ENCODE measurements at regions not wholly inside any gene's neighbourhood (a gene's known extent, or its start where the extent isn't known, plus 50 kb on each side); places are given as distances from the start of the nearest gene placed in this dataset.

DNA sequence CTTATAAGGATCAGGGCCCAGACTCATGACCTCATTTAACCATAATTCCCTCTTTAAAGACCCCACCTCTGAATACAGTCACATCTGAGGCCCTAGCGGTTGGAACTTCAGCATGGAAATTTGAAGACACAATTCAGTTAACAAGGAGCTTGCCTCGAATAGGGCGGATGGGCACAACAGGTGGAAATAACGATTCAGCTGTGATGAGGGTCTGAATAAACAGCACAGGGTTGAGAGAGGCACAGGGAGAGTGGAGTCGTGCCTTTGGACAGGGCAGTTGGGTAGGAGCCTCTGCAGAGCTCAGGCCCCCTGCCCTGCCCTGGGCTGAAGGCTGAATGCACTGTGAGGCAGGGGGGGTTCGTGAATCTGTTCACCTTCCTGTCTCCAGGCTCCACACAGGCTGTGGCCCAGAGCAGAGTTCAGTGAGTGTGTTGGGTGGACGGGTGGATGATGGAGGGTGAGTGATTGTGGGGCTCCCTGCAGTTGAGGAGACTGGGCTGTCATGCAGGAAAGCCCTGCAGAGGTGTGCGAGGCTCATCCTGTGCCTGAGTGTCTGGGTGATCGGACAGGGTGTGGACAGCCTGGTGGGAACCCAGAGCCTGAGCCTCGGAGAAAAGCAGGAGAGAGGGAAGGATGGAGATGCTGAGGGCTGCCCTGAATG is 243.1 kb downstream of the FOXD2 start:
- H3K27ac ChIP-seq = no peak overlapping the region

DNA sequence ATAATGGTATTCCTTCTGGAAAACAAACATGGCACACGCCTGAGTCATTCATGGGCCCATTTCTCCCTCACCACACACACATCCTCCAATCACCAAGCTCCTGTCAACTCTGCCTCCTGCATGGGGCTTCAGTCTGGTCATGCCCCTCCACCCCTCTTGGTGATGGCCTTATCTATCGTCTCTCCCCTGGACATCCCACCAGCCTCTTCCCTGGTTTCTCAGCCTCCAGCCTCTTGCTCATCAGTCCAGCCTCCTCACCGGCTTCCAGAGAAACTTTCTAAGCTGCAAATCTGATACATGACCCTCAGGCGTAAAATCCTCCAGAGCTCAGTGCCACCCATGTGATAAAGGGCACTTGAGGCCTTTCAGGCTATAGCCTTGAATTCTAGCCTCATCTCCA is 243.9 kb downstream of the FOXD2 start:
- TF ChIP-seq, protein P1, sequence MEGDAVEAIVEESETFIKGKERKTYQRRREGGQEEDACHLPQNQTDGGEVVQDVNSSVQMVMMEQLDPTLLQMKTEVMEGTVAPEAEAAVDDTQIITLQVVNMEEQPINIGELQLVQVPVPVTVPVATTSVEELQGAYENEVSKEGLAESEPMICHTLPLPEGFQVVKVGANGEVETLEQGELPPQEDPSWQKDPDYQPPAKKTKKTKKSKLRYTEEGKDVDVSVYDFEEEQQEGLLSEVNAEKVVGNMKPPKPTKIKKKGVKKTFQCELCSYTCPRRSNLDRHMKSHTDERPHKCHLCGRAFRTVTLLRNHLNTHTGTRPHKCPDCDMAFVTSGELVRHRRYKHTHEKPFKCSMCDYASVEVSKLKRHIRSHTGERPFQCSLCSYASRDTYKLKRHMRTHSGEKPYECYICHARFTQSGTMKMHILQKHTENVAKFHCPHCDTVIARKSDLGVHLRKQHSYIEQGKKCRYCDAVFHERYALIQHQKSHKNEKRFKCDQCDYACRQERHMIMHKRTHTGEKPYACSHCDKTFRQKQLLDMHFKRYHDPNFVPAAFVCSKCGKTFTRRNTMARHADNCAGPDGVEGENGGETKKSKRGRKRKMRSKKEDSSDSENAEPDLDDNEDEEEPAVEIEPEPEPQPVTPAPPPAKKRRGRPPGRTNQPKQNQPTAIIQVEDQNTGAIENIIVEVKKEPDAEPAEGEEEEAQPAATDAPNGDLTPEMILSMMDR (conservative IDR thresholded peaks at IDR 0.05) = no peak
- H3K27ac ChIP-seq = no peak overlapping the region

More for the DNA sequence above, 243.1 kb downstream of the FOXD2 start:
- TF ChIP-seq, protein P1 (conservative IDR thresholded peaks at IDR 0.05) = no peak

DNA sequence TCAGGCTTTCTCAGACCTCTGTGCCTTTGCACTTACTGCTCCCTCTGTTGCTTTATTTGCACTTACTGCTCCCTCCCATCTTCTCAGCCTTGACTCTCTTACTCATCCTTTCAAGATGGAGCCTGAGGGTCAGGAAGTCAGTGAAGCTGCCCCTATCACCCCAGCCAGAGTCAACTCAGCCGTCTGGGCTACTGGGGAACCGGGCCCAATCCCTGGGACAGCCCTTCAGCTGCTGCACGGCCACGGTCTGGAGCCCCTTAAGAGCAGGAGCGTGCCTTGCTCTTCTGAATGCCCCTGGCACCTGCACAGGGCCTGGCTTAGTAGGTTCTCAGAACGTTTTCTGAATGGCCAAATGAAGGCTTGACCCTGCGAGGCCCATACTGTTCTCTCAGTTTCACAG is 244.4 kb downstream of the FOXD2 start:
- TF ChIP-seq, protein P1 (conservative IDR thresholded peaks at IDR 0.05) = no peak
- H3K27ac ChIP-seq = no peak overlapping the region

GRCh38 chr1:47682786-47683350 is 245.0 kb downstream of the FOXD2 start:
- TF ChIP-seq, protein P1 (conservative IDR thresholded peaks at IDR 0.05) = no peak
- H3K27ac ChIP-seq = no peak overlapping the region

DNA sequence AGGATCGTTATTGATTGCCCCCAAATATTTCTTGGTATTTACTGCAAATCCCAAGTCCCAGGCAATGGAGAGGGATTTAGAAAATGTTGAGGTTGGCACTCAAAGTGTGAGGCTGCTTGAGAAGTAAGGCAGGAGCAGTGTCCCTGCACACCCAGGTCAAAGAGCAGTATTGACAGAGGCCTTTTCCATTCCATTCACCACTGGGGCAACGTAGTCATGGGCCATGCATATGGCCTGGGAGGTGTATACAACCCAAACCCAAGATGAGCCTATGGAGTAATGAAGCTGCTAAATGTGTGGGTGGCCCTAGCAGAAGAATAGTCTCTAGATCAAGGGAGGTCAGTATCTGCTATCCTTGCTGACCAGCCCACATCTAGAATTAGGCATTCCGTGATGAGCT is 245.6 kb downstream of the FOXD2 start:
- TF ChIP-seq, protein P1 (conservative IDR thresholded peaks at IDR 0.05) = no peak
- H3K27ac ChIP-seq = no peak overlapping the region

DNA sequence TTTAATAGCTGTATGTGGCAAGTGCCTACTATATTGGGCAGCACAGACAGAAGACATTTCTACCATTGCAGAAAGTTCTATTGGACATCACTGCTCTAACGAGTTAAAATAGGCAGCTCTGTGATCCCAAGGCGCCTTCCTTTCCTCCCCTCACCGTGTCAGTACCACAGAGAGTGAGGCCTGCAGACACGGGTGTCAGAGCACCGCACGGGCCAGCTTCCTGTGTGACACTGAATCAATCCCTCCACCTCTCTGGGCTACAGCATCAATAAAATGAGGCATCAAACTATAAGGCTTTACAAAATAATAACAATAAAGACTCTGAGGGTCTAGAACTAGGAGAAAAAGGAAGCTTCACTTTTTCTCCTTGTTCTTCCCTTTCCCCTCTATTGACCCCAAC is 246.7 kb downstream of the FOXD2 start:
- TF ChIP-seq, protein P1 (conservative IDR thresholded peaks at IDR 0.05) = no peak

DNA sequence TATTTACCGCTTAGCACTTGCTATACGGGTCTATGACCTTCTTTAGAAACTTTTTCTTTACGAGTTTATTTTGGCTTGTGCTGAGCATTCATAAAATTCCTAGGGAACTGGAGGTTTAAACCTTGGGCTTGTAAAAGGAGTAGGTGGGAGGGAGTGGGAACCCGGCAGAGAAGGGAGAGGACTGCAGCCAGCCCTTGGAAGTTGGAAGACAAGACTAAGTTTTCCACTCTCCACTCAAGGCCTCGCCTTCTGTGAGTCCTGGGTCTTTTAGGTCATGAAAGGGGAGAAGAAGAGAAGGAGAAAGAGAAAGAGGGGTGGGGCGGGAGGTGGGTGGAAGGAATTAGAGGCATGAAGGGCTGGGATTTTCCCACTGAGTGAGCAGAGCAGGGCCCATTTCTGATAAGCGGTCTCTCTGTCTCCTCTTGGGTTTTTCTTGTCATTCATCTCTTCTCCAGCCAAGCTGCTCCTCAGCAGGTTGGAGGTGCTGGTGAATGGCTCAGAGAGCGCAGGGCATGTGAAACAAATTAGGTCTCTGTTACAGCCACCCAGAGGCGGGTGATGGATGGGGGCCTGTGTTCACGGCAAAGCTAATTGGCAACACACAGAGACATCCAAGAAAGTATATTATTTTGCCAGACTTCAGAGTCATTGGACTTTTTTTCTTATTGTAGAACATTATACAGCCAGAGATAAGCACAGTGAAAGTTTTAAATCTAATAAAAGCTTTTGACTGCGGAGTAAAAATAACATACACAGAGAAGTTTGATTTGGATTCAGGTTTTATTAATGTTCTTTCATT is 247.3 kb downstream of the FOXD2 start:
- TF ChIP-seq, protein P1 (conservative IDR thresholded peaks at IDR 0.05) = no peak
- 0 out of 2 replicates have a peak overlapping the region, but pooled peaks have one; percentile 13 for H3K27ac ChIP-seq

More for the DNA sequence above, 246.7 kb downstream of the FOXD2 start:
- H3K27ac ChIP-seq = no peak overlapping the region
